ENCODE measurements at regions not wholly inside any gene's neighbourhood (a gene's known extent, or its start where the extent isn't known, plus 50 kb on each side); places are given as distances from the start of the nearest gene placed in this dataset.

GRCh38 chr15:47352217-47352616 is 365.1 kb upstream of the SEMA6D start:
- DNase-seq: no peak

- DNase-seq: no peak
Measured at GRCh38 chr15:47355759-47356158, 361.5 kb upstream of the SEMA6D start.

GRCh38 chr15:47356297-47356696 is 361.0 kb upstream of the SEMA6D start:
- DNase-seq: no peak

DNA sequence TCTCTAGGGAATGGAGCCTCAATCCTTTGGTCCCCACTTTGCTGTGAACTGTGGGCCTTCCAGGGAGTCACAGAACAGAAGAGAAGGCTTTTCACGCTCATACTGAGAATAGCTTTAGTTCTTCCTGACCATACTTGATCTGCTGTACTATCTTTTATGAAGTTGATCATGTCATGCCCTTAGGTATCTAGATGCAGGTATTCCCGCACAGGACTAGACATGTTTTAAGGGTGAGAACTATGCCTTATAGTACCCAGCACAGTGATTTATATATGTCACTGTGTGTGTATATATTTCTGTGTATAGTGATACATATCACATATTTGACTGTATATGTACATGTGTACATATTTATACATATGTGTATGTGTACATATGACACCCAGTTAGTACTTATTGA is 358.4 kb upstream of the SEMA6D start:
- no peak for DNase-seq

GRCh38 chr15:47360305-47360704 is 357.0 kb upstream of the SEMA6D start:
- DNase-seq: no peak

GRCh38 chr15:47362118-47362905 is 355.0 kb upstream of the SEMA6D start:
- DNase-seq: no peak

- DNase-seq: no peak
Measured at GRCh38 chr15:47363653-47364052, 353.7 kb upstream of the SEMA6D start.

- DNase-seq: no peak
Measured at GRCh38 chr15:47364230-47365141, 352.8 kb upstream of the SEMA6D start.

DNA sequence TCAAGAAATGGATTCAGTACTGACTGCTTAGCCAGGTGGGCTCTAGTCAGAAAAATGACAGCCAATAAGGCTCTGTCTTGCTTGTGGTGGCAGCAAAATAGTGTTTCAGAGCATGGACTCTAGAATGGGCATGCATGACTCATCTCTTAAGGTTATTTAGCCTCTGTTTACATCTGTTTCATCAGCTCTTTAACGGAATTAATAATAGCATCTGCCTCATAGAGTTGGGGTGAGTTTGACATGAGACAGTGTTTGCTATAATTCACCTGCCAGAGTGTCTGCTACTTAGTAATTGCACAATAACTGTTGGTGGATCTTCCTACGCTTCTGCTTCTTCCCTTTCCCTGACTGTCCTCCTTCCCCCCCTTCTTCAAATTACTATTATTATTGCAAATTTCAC is 350.4 kb upstream of the SEMA6D start:
- DNase-seq: no peak

DNA sequence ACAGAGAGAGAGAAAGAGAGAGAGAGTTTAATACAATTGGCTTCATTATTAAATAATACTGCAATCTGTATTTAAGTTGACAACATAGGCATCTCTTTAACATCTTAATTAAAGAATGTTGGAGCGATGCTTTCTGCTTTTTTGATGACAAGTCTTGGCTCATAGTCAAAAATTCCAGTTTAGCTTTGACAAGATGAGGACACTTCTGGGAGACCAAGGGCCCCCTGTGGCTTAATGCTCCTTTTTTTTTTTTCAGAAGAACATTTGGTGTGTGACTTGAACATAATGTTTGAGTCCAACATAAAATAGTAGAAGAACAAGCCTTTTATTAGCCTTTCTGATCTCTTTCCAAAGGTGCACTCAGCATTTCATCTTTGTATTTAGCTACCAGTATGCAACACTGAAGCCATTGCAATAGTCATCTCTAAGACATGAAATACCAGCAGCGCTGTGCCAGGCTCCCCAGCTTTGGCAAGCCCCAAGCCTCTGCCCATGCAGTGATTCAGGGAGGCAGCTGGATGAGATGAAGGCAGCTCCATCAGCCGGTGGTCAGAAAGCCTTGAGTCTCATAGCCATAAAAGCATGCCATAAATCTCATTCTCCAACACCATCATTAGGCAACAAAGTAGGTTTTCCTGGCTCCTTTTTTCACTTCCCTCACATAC is 349.4 kb upstream of the SEMA6D start:
- DNase-seq: no peak

DNA sequence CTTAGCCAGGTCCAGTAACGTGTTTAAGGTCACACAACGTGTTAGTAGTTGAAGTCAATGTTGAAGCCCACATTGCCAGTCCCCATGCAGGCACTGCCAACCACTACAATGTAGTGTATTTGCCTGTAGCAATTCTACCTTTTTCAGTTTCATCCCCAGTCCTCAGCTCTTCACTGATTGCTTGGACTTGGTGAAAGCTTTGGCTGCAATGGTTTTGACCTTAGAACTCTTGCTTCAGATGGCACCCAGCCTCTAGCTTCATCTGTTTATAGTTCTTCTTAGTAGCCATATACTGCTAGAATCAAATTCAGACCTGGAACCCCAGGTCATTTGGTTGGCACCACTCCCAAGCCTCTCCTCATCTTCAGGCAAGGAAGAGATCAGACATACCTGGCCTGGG is 345.4 kb upstream of the SEMA6D start:
- no peak for DNase-seq

DNA sequence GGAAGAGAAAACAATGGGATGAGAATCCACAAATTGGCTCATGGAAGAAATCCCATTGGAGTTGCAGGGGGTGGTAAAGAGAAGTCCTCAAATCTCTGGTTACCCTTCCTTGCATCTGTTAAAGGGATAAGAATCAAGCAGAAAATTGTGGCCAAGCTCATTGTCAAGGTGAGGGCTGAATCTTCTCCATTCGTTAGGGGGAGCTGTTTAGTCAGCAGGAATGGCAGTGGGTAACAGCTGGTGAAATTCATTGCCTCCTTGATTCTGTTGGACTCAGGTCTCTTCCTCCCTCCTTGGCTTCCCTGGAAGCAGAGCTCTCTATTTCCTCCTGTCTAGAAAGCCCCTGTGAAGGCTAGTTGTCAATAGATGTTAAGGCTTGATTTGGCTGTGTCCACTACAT is 343.1 kb upstream of the SEMA6D start:
- DNase-seq: no peak

- DNase-seq: no peak
Measured at GRCh38 chr15:47376190-47376589, 341.1 kb upstream of the SEMA6D start.

- no peak for DNase-seq
Measured at GRCh38 chr15:47377465-47377864, 339.8 kb upstream of the SEMA6D start.

- no peak for DNase-seq
Measured at GRCh38 chr15:47378527-47378926, 338.8 kb upstream of the SEMA6D start.

DNA sequence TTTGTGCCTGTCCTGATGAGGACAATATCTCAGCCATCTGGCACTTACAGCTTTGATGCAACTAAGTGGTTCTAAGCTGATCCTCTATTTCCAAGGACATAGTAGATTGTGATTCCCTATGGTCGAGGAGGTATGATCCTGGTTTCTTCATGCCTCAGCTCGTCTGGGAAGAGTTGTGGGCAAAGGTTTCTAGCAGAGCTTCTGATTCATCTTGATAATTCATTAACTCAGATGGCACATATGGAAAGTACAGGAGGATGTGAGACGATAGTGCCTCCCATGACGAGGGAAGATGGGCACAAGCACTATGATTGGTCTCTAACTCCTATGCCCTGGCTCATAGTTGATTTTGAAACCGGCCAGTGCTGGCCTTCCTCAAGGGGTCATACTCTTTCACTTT is 334.2 kb upstream of the SEMA6D start:
- no peak for DNase-seq

- DNase-seq: no peak
Measured at GRCh38 chr15:47383801-47384200, 333.5 kb upstream of the SEMA6D start.

GRCh38 chr15:47384341-47384740 is 333.0 kb upstream of the SEMA6D start:
- no peak for DNase-seq

GRCh38 chr15:47384776-47385175 is 332.5 kb upstream of the SEMA6D start:
- DNase-seq: no peak

DNA sequence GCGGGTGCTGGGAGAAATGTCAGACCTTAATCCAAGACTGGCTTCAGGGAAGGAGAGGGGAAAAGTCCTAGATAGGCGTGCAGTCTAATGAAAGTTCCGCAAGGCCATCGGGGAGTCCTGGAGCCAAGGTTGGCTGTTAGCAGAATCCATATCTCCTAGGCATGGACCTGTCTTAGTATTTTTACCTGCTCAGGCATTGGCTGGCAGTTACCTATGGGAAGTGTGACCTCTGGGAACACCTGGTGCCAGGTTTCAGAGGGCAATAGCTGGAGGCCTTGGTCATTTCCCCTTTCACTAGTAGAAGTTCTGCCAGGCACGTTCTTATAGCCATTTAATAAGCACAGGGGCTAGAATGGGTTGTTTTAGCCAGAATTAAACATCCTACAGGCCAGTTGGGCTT is 330.8 kb upstream of the SEMA6D start:
- DNase-seq: no peak

DNA sequence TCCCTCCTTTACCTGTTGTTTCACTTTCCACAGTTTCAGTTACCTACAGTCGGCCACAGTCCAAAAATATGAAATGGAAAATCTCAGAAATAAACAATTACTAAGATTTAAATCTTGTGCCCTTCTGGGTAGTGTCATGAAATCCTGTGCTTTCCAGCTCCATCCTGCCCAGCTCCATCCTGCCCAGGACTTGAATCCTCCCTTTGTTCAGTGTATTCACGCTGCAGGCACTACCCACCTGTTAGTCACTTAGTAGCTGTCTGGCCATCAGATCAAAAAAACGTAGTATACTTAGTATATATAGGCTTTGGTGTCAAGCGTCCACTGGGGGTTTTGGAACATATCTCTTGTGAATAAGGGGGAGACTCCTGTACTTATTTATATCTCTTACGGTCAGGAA is 329.0 kb upstream of the SEMA6D start:
- DNase-seq: no peak

DNA sequence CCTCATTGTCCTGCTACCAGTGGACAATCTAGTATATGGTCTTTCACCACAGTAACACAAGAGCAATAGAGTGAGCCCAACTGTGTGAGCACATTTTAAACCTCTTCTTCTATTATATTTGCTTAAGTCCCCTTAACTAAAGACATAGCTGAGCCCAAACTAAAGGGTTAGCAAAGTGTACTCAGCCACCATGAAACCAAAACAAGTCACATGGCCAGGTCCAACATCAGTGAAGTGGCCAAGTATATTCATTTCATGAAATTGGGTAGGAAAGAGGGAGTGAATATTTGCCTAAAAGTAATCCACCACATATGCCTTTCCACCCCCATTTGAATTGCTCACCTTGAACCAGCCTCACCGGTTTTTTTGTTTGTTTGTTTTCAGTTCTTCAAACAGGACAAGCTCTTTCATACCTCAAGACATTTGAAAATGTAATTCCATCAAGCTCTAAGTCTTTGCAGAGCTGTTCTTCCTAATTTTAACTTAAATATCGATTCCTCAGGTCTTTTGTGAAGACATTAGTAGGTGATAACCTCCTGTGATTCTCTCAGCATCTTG is 327.0 kb upstream of the SEMA6D start:
- no peak for DNase-seq

- DNase-seq: no peak
Measured at GRCh38 chr15:47394286-47394809, 323.0 kb upstream of the SEMA6D start.

Data from SHP77 treated with DMSO at 0.1 percent for 48 hours (cell line).